HepG2 (cell line): ENCODE measurements at regions not wholly inside any gene's neighbourhood (a gene's known extent, or its start where the extent isn't known, plus 50 kb on each side); places are given as distances from the start of the nearest gene placed in this dataset.

Source experiments
- ATAC-seq: fragments of 200-7000 bp; cut with Tn5 transposase; 3 replicates; pipeline ENCODE4 v1.9.1; 2020; ENCODE audit warnings: mild to moderate bottlenecking, moderate library complexity
- BruUV-seq: library from RNA; stranded (reverse); fragments of 400-500 nt; replicated peaks from 2 replicates; lab custom pipeline; 2021; lab: Mats Ljungman, UMichigan
- CTCF ChIA-PET: fragments of 300-600 bp; formaldehyde crosslinking; extraction: SDS; loops from one replicate; lab custom pipeline; 2021; ENCODE audit warnings: low total read pairs, inconsistent platforms, low intra/inter-chr PET ratio; lab: Yijun Ruan, JAX
- POLR2A ChIA-PET: fragments of 350-600 bp; sonication (Branson Sonifier 250); formaldehyde crosslinking; loops from one replicate; lab custom pipeline; 2020; ENCODE audit warnings: antibody characterized with exemption, inconsistent platforms; lab: Yijun Ruan, JAX
- DNase-seq: peaks from one replicate; pipeline ENCODE4 v3.0.0-alpha.2; 2015; ENCODE audit warnings: low spot score
- FAIRE-seq: peaks from 3 replicates; lab custom pipeline; 2011; peaks lifted over from hg19 to GRCh38; lab: Jason Lieb, UNC
- H2AFZ ChIP-seq: one replicate; pipeline ENCODE4 v1.6.1; 2011; ENCODE audit warnings: low read length, inconsistent platforms
- H3K27ac ChIP-seq: fragments of 300-600 bp; 3 replicates; pipeline ENCODE4 v1.8.0; 2011; ENCODE audit warnings: mixed run types, mild to moderate bottlenecking, mixed read lengths, low read length, inconsistent platforms; ENCODE audit not compliant: insufficient read depth; ENCODE audit errors: extremely low read length
- H3K27me3 ChIP-seq, 2 experiments: fragments of 200-600 bp in 1 of 2; 2 replicates in 1 of 2; 3 replicates in 1 of 2; pipeline versions ENCODE4 v1.6.0 to v1.8.0; 2011; ENCODE audit warnings: low read length in 2 of 2, mild to moderate bottlenecking in 2 of 2, moderate library complexity in 2 of 2, inconsistent platforms in 1 of 2; ENCODE audit not compliant: insufficient read depth in 2 of 2, control insufficient read depth in 1 of 2
- H3K36me3 ChIP-seq, 2 experiments: fragments of 200-600 bp in 1 of 2; replicated peaks in 1 of 2; 2 replicates in 1 of 2; 3 replicates in 1 of 2; pipeline versions ENCODE4 v1.5.1 to v1.8.0; 2011; ENCODE audit warnings: low read length in 2 of 2, inconsistent platforms in 1 of 2; ENCODE audit not compliant: insufficient read depth in 2 of 2, control insufficient read depth in 1 of 2
- H3K4me1 ChIP-seq: 2 replicates; pipeline ENCODE4 v1.5.1; 2012; ENCODE audit warnings: low read length, inconsistent platforms; ENCODE audit not compliant: insufficient read depth
- H3K4me2 ChIP-seq: 2 replicates; pipeline ENCODE4 v1.6.0; 2011; ENCODE audit warnings: low read depth, low read length, inconsistent platforms
- H3K4me3 ChIP-seq, 3 experiments: fragments of 200-600 bp in 1 of 3; sonication (generic), shearing (Covaris generic) in 1 of 3; replicated peaks in 1 of 3; 2 replicates each; pipeline ENCODE4 v1.5.1; 2011 to 2016; ENCODE audit warnings: low read length in 3 of 3, inconsistent platforms in 2 of 3, low read depth in 2 of 3, mild to moderate bottlenecking in 2 of 3, control low read depth in 1 of 3, mixed read lengths in 1 of 3; ENCODE audit not compliant: insufficient read depth in 1 of 3
- H3K79me2 ChIP-seq: one replicate; pipeline ENCODE4 v1.6.1; 2011; ENCODE audit warnings: low read length, inconsistent platforms; ENCODE audit not compliant: insufficient read depth
- H3K9ac ChIP-seq: 2 replicates; pipeline ENCODE4 v1.6.0; 2011; ENCODE audit warnings: mild to moderate bottlenecking, low read depth, low read length, inconsistent platforms; ENCODE audit not compliant: insufficient read depth
- H3K9me3 ChIP-seq: 2 replicates; pipeline ENCODE4 v1.5.1; 2012; ENCODE audit warnings: mild to moderate bottlenecking, low read length
- H4K20me1 ChIP-seq: 2 replicates; pipeline ENCODE4 v1.6.0; 2011; ENCODE audit warnings: inconsistent platforms, mild to moderate bottlenecking, low read length, moderate library complexity; ENCODE audit not compliant: insufficient read depth
- EEA1 ChIP-seq: sonication (generic); formaldehyde crosslinking; IDR thresholded peaks from 2 replicates; pipeline ENCODE4 v1.5.1; 2020; ENCODE audit warnings: mild to moderate bottlenecking, missing genetic modification reagents, borderline replicate concordance
- ELF3 ChIP-seq: IDR thresholded peaks from 2 replicates; pipeline ENCODE4 v1.6.1; 2016; ENCODE audit warnings: missing genetic modification reagents, missing compliant biosample characterization
- ETV6 ChIP-seq: sonication (generic); formaldehyde crosslinking; conservative IDR thresholded peaks from 2 replicates; pipeline ENCODE4 v1.4.0; 2020; ENCODE audit warnings: missing genetic modification reagents
- FOXA3 ChIP-seq: IDR thresholded peaks from 2 replicates; pipeline ENCODE4 v1.6.1; 2016; ENCODE audit warnings: missing genetic modification reagents, missing compliant biosample characterization
- GATAD2A ChIP-seq: IDR thresholded peaks from 2 replicates; pipeline ENCODE4 v1.6.1; 2016
- KAT2B ChIP-seq: fragments of 150-350 bp; IDR thresholded peaks from 2 replicates; pipeline ENCODE4 v1.6.1; 2014; ENCODE audit warnings: low read depth, low read length, borderline replicate concordance
- NR1H2 ChIP-seq: sonication (generic); formaldehyde crosslinking; IDR thresholded peaks from 2 replicates; pipeline ENCODE4 v1.8.1; 2022; ENCODE audit warnings: low read depth, missing genetic modification reagents, borderline replicate concordance
- SP5 ChIP-seq: IDR thresholded peaks from 2 replicates; pipeline ENCODE4 v1.6.1; 2016; ENCODE audit warnings: low read depth, borderline replicate concordance
- TARDBP ChIP-seq: sonication (generic); formaldehyde crosslinking; IDR thresholded peaks from 2 replicates; pipeline ENCODE4 v1.8.0; 2022; ENCODE audit warnings: mild to moderate bottlenecking, missing genetic modification reagents
- ZNF180 ChIP-seq: sonication (generic); formaldehyde crosslinking; IDR thresholded peaks from 2 replicates; pipeline ENCODE4 v1.4.0; 2020; ENCODE audit warnings: low read depth, missing genetic modification reagents, borderline replicate concordance
- ZNF234 ChIP-seq: sonication (generic); formaldehyde crosslinking; conservative IDR thresholded peaks from 2 replicates; pipeline ENCODE4 v1.5.1; 2020; ENCODE audit warnings: mild to moderate bottlenecking, missing genetic modification reagents
- ZNF562 ChIP-seq: sonication (generic); formaldehyde crosslinking; IDR thresholded peaks from 2 replicates; pipeline ENCODE4 v1.8.0; 2022; ENCODE audit warnings: missing genetic modification reagents, borderline replicate concordance
- ZNF761 ChIP-seq: sonication (generic); formaldehyde crosslinking; conservative IDR thresholded peaks from 2 replicates; pipeline ENCODE4 v1.4.0; 2020; ENCODE audit warnings: mild to moderate bottlenecking, missing genetic modification reagents
- WGBS: methylation state at CpG from one replicate; pipeline ENCODE4 v1.1.6; 2017; ENCODE audit warnings: low lambda C conversion rate; 5-methylcytosine and 5-hydroxymethylcytosine counted together
- in situ Hi-C: cut with HindIII; loops from 2 replicates; pipeline ENCODE4 v1.10.0; 2017; ENCODE audit warnings: low pct_unique_long_range_greater_than_20kb; ENCODE audit not compliant: extremely low pct_ligation_motif_present
- intact Hi-C: fragments of 100-400 bp; cut with micrococcal nuclease; formaldehyde crosslinking; loops from one replicate; pipeline ENCODE4 v1.10.0; 2022; ENCODE audit not compliant: unreplicated experiment
- TF ChIP-seq, protein P1 (sequence below): sonication (generic); formaldehyde crosslinking; IDR thresholded peaks from 2 replicates; pipeline ENCODE4 v1.8.1; 2023; ENCODE audit warnings: missing genetic modification reagents, inconsistent platforms, borderline replicate concordance
- TF ChIP-seq, protein P2 (sequence below): sonication (generic); formaldehyde crosslinking; IDR thresholded peaks from 2 replicates; pipeline ENCODE4 v1.4.0; 2020; ENCODE audit warnings: missing genetic modification reagents
- TF ChIP-seq, protein P3 (sequence below): sonication (generic); formaldehyde crosslinking; IDR thresholded peaks from 2 replicates; pipeline ENCODE4 v1.4.0; 2020; ENCODE audit warnings: mild to moderate bottlenecking, missing genetic modification reagents

DNA sequence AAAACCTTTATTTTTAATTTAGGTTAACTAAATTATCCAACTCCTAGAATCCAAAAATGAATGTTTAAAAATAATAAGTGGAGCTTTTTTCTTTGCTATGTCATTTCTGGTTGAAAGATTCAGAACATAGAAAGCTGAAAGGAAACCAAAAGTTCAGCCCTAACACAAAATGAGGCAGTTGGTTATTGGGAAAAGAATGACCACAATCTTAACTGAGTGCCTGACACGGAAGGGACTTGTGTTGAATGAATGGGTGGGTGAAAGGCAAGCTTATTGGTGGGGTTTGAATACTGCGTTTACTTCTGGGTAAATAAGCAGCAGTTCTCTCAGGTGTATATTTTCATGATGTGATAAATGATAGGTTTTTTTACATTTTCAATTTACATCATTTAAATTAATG is 243.5 kb downstream of the IRX1 start:
- in situ Hi-C loops (no loop called here), intact Hi-C loops (no loop called here)
- no peak overlapping the region for H3K4me3 ChIP-seq
- no peak overlapping the region for H3K27ac ChIP-seq
- H3K79me2 ChIP-seq = no peaks in the 10 kb centered on the region
- H3K36me3 ChIP-seq = no peaks in the 10 kb centered on the region
- no peaks in the 10 kb centered on the region for H4K20me1 ChIP-seq
- ATAC-seq (no peak), FAIRE-seq (no peak), DNase-seq (no peak)
- WGBS = 4% methylated on average over 2 of the region's 2 CpGs
- no TSS peak for BruUV-seq
- H3K9me3 ChIP-seq = peaks cover 10% of the 10 kb centered on the region
- H3K4me1 ChIP-seq = no peaks in the 10 kb centered on the region
- ChIA-PET CTCF (no interaction called here), POLR2A (no interaction called here)
- no peaks in the 10 kb centered on the region for H3K27me3 ChIP-seq
- no peak overlapping the region for H2AFZ ChIP-seq
- no peak overlapping the region for H3K9ac ChIP-seq
- H3K4me2 ChIP-seq = no peak overlapping the region
- TF ChIP-seq ELF3 (CRISPR knock-in tag) = no peak
- TF ChIP-seq ETV6 = no peak
- no peak for TF ChIP-seq SP5 (CRISPR knock-in tag)
- TF ChIP-seq, protein P1, sequence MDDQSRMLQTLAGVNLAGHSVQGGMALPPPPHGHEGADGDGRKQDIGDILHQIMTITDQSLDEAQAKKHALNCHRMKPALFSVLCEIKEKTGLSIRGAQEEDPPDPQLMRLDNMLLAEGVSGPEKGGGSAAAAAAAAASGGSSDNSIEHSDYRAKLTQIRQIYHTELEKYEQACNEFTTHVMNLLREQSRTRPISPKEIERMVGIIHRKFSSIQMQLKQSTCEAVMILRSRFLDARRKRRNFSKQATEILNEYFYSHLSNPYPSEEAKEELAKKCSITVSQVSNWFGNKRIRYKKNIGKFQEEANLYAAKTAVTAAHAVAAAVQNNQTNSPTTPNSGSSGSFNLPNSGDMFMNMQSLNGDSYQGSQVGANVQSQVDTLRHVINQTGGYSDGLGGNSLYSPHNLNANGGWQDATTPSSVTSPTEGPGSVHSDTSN (CRISPR knock-in tag) = no peak
- TF ChIP-seq ZNF180 (CRISPR knock-in tag) = no peak
- TF ChIP-seq TARDBP = no peak
- TF ChIP-seq ZNF234 = no peak
- TF ChIP-seq GATAD2A = no peak
- no peak for TF ChIP-seq ZNF761 (CRISPR knock-in tag)
- no peak for TF ChIP-seq EEA1 (CRISPR knock-in tag)
- TF ChIP-seq NR1H2 (CRISPR knock-in tag) = no peak
- TF ChIP-seq, protein P2, sequence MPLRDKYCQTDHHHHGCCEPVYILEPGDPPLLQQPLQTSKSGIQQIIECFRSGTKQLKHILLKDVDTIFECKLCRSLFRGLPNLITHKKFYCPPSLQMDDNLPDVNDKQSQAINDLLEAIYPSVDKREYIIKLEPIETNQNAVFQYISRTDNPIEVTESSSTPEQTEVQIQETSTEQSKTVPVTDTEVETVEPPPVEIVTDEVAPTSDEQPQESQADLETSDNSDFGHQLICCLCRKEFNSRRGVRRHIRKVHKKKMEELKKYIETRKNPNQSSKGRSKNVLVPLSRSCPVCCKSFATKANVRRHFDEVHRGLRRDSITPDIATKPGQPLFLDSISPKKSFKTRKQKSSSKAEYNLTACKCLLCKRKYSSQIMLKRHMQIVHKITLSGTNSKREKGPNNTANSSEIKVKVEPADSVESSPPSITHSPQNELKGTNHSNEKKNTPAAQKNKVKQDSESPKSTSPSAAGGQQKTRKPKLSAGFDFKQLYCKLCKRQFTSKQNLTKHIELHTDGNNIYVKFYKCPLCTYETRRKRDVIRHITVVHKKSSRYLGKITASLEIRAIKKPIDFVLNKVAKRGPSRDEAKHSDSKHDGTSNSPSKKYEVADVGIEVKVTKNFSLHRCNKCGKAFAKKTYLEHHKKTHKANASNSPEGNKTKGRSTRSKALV (CRISPR knock-in tag) = no peak
- TF ChIP-seq, protein P3, sequence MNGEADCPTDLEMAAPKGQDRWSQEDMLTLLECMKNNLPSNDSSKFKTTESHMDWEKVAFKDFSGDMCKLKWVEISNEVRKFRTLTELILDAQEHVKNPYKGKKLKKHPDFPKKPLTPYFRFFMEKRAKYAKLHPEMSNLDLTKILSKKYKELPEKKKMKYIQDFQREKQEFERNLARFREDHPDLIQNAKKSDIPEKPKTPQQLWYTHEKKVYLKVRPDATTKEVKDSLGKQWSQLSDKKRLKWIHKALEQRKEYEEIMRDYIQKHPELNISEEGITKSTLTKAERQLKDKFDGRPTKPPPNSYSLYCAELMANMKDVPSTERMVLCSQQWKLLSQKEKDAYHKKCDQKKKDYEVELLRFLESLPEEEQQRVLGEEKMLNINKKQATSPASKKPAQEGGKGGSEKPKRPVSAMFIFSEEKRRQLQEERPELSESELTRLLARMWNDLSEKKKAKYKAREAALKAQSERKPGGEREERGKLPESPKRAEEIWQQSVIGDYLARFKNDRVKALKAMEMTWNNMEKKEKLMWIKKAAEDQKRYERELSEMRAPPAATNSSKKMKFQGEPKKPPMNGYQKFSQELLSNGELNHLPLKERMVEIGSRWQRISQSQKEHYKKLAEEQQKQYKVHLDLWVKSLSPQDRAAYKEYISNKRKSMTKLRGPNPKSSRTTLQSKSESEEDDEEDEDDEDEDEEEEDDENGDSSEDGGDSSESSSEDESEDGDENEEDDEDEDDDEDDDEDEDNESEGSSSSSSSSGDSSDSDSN = no peak
- TF ChIP-seq FOXA3 = no peak
- TF ChIP-seq ZNF562 = no peak
- TF ChIP-seq KAT2B = no peak
